SK-N-SH (cell line): ENCODE measurements at regions not wholly inside any gene's neighbourhood (a gene's known extent, or its start where the extent isn't known, plus 50 kb on each side); places are given as distances from the start of the nearest gene placed in this dataset.

ENCODE experiments used
- CTCF ChIA-PET: fragments of 300-600, 350-600 bp; formaldehyde crosslinking; extraction: SDS; loops from one replicate; lab custom pipeline; 2021; lab: Yijun Ruan, JAX
- POLR2A ChIA-PET: fragments of 350-600 bp; sonication (Branson Sonifier 250); formaldehyde crosslinking; extraction: SDS; loops from one replicate; lab custom pipeline; 2020; ENCODE audit warnings: antibody characterized with exemption, inconsistent platforms; lab: Yijun Ruan, JAX
- DNase-seq: peaks from one replicate; pipeline ENCODE4 v3.0.0; 2012
- H2AFZ ChIP-seq: fragments of 200-600 bp; sonication (generic); 2 replicates; pipeline ENCODE4 v1.8.1; 2016; ENCODE audit warnings: antibody characterized with exemption, mild to moderate bottlenecking, low read depth
- H3F3A ChIP-seq: fragments of 200-600 bp; sonication (generic); replicated peaks from 2 replicates; pipeline ENCODE3; 2016; ENCODE audit warnings: antibody characterized with exemption, mild to moderate bottlenecking; ENCODE audit not compliant: insufficient read depth
- H3K27ac ChIP-seq, 2 experiments: fragments of 200-500 bp in 1 of 2; fragments of 200-600 bp in 1 of 2; sonication (Bioruptor generic) in 1 of 2; sonication (generic), shearing (Covaris generic) in 1 of 2; 2 replicates each; pipeline versions ENCODE4 v1.5.1 to v1.6.1; 2014 to 2016; ENCODE audit warnings: low read depth in 2 of 2, inconsistent platforms in 1 of 2, low read length in 1 of 2, mild to moderate bottlenecking in 1 of 2, mixed read lengths in 1 of 2
- H3K27me3 ChIP-seq: fragments of 200-600 bp; sonication (generic), shearing (Covaris generic); 2 replicates; pipeline ENCODE4 v1.6.1; 2016; ENCODE audit warnings: mixed run types; ENCODE audit not compliant: insufficient read depth
- H3K36me3 ChIP-seq, 2 experiments: fragments of 200-500 bp in 1 of 2; fragments of 200-600 bp in 1 of 2; sonication (Bioruptor generic) in 1 of 2; sonication (generic) in 1 of 2; replicated peaks in 1 of 2; 2 replicates each; pipeline versions ENCODE3 to v1.5.1; 2014 to 2016; ENCODE audit warnings: low read length in 1 of 2, mild to moderate bottlenecking in 1 of 2; ENCODE audit not compliant: insufficient read depth in 2 of 2, control insufficient read depth in 1 of 2
- H3K4me1 ChIP-seq, 2 experiments: fragments of 200-500 bp in 1 of 2; fragments of 200-600 bp in 1 of 2; sonication (Bioruptor generic) in 1 of 2; sonication (generic), shearing (Covaris generic) in 1 of 2; 2 replicates each; pipeline versions ENCODE4 v1.5.1 to v1.6.1; 2014 to 2016; ENCODE audit warnings: low read depth in 1 of 2, low read length in 1 of 2, mixed run types in 1 of 2; ENCODE audit not compliant: insufficient read depth in 2 of 2, control insufficient read depth in 1 of 2
- H3K4me2 ChIP-seq: fragments of 200-600 bp; sonication (generic), shearing (Covaris generic); 2 replicates; pipeline ENCODE4 v1.6.1; 2017; ENCODE audit warnings: mixed run types
- H3K4me3 ChIP-seq, 2 experiments: fragments of 200-500 bp in 1 of 2; fragments of 200-600 bp in 1 of 2; sonication (Bioruptor generic) in 1 of 2; sonication (generic), shearing (Covaris generic) in 1 of 2; 2 replicates each; pipeline versions ENCODE4 v1.5.1 to v1.8.1; 2014 to 2016; ENCODE audit warnings: low read depth in 2 of 2, inconsistent platforms in 1 of 2, low read length in 1 of 2, mild to moderate bottlenecking in 1 of 2, mixed read lengths in 1 of 2, moderate library complexity in 1 of 2
- H3K79me2 ChIP-seq: fragments of 200-600 bp; sonication (generic); 2 replicates; pipeline ENCODE4 v1.8.1; 2017; ENCODE audit warnings: mild to moderate bottlenecking; ENCODE audit not compliant: insufficient read depth
- H3K9ac ChIP-seq: fragments of 200-600 bp; sonication (generic); 2 replicates; pipeline ENCODE4 v1.6.1; 2017; ENCODE audit warnings: mixed run types
- H3K9me2 ChIP-seq: fragments of 200-600 bp; sonication (generic); 2 replicates; pipeline ENCODE4 v1.6.1; 2017; ENCODE audit warnings: mixed run types
- H3K9me3 ChIP-seq: fragments of 200-600 bp; sonication (generic); 2 replicates; pipeline ENCODE4 v1.6.1; 2017; ENCODE audit warnings: mixed run types, mild to moderate bottlenecking, moderate library complexity
- H4K20me1 ChIP-seq: fragments of 200-600 bp; sonication (generic); 2 replicates; pipeline ENCODE4 v1.6.1; 2017; ENCODE audit warnings: mild to moderate bottlenecking, mixed run types; ENCODE audit not compliant: insufficient read depth
- CTCF ChIP-seq: fragments of 200-600 bp; sonication (generic); IDR thresholded peaks from 2 replicates; pipeline ENCODE4 v1.6.1; 2017; ENCODE audit warnings: antibody characterized with exemption, mild to moderate bottlenecking, moderate library complexity
- EP300 ChIP-seq, 2 experiments: IDR thresholded peaks; 2 replicates each; pipeline versions ENCODE4 v1.4.0 to v1.6.1; 2012; ENCODE audit warnings: borderline replicate concordance in 1 of 2, low read depth in 1 of 2, low read length in 1 of 2
- FOXJ3 ChIP-seq: sonication (generic); formaldehyde crosslinking; IDR thresholded peaks from 2 replicates; pipeline ENCODE4 v1.5.1; 2020; ENCODE audit warnings: mild to moderate bottlenecking, missing genetic modification reagents
- GABPA ChIP-seq: IDR thresholded peaks from 2 replicates; pipeline ENCODE4 v1.4.0; 2012; ENCODE audit warnings: low read depth, mild to moderate bottlenecking
- IRF3 ChIP-seq: fragments of 150-350 bp; IDR thresholded peaks from 2 replicates; pipeline ENCODE4 v1.6.1; 2016; ENCODE audit warnings: mild to moderate bottlenecking, low read depth, low read length
- JUND ChIP-seq: IDR thresholded peaks from 2 replicates; pipeline ENCODE4 v1.4.0; 2012
- NFIC ChIP-seq: IDR thresholded peaks from 2 replicates; pipeline ENCODE4 v1.4.0; 2012; ENCODE audit warnings: borderline replicate concordance
- POLR2AphosphoS5 ChIP-seq: IDR thresholded peaks from 2 replicates; pipeline ENCODE4 v1.6.1; 2012; ENCODE audit warnings: low read depth, low read length
- RXRA ChIP-seq: IDR thresholded peaks from 2 replicates; pipeline ENCODE4 v1.4.0; 2012; ENCODE audit warnings: low read depth, mild to moderate bottlenecking, borderline replicate concordance
- SMC3 ChIP-seq: IDR thresholded peaks from 2 replicates; pipeline ENCODE4 v1.6.1; 2012; ENCODE audit warnings: low read depth, low read length, improper control_type of control experiment
- TCF12 ChIP-seq: IDR thresholded peaks from 2 replicates; pipeline ENCODE4 v1.4.0; 2012
- USF2 ChIP-seq: fragments of 150-350 bp; IDR thresholded peaks from 2 replicates; pipeline ENCODE4 v1.6.1; 2017; ENCODE audit warnings: antibody characterized with exemption, low read length, low read depth, borderline replicate concordance
- YY1 ChIP-seq: IDR thresholded peaks from 2 replicates; pipeline ENCODE4 v1.4.0; 2012; ENCODE audit warnings: low read depth, mild to moderate bottlenecking
- WGBS: methylation state at CpG from one replicate; pipeline ENCODE4 v1.1.6; 2017; ENCODE audit warnings: low lambda C conversion rate; 5-methylcytosine and 5-hydroxymethylcytosine counted together

- no peak overlapping the region for H3K27ac ChIP-seq
- no peaks in the 10 kb centered on the region for H3F3A ChIP-seq
- no peak for DNase-seq
- H2AFZ ChIP-seq = no peak overlapping the region
- H3K79me2 ChIP-seq = no peaks in the 10 kb centered on the region
- ChIA-PET POLR2A (no interaction called here), CTCF (interaction anchor here (0.6 to 0.7 kb wide), 2 partner anchors 8 to 16 kb away, joined by 4 to 5 read pairs; no protein-coding TSS in a partner anchor)
- H3K36me3 ChIP-seq = no peaks in the 10 kb centered on the region
- no peaks in the 10 kb centered on the region for H3K27me3 ChIP-seq
- H3K4me2 ChIP-seq = no peak overlapping the region
- H3K9me3 ChIP-seq = no peaks in the 10 kb centered on the region
- H3K9me2 ChIP-seq = no peaks in the 10 kb centered on the region
- no peak overlapping the region for H3K9ac ChIP-seq
- no peaks in the 10 kb centered on the region for H4K20me1 ChIP-seq
- TF ChIP-seq USF2 = no peak
- no peak for TF ChIP-seq RXRA
- TF ChIP-seq IRF3 = no peak
- TF ChIP-seq SMC3 = no peak
- TF ChIP-seq CTCF = no peak
- no peak for TF ChIP-seq POLR2AphosphoS5
- TF ChIP-seq GABPA = no peak
- TF ChIP-seq JUND = no peak
- no peak for TF ChIP-seq YY1
- no peak for TF ChIP-seq TCF12
- TF ChIP-seq FOXJ3 (CRISPR knock-in tag) = no peak
- TF ChIP-seq EP300 (IDR thresholded peaks at IDR 0.05; ENCODE audit: borderline replicate concordance in 1 of 2, low read depth in 1 of 2, low read length in 1 of 2) = no peak
- TF ChIP-seq NFIC = no peak
- H3K4me3 ChIP-seq = no peak overlapping the region
- no peaks in the 10 kb centered on the region for H3K4me1 ChIP-seq
- WGBS = 12% methylated on average over 1 of the region's 1 CpG
Observed at GRCh38 chr6:101341926-101342325, 51.6 kb upstream of the GRIK2 start.
